Heart right ventricle (tissue), 16 donors: ENCODE measurements at regions not wholly inside any gene's neighbourhood (a gene's known extent, or its start where the extent isn't known, plus 50 kb on each side); places are given as distances from the start of the nearest gene placed in this dataset.

Experiments used
- ATAC-seq, 8 donors: fragments of 200-7000 bp; cut with Tn5 transposase; one replicate each; pipeline ENCODE4 v1.9.1; 2020; ENCODE audit warnings: mild to moderate bottlenecking in 8 of 8, moderate library complexity in 8 of 8, moderate number of reproducible peaks in 1 of 8
- DNase-seq, 2 donors: peaks; one replicate each; pipeline ENCODE4 v3.0.0-alpha.2; 2020
- H3K27ac ChIP-seq, 10 donors: fragments of 200-600 bp; sonication (generic) in 2 of 10; one replicate each; pipeline versions ENCODE4 v1.5.0 to v1.8.0; 2020 to 2022; ENCODE audit warnings: mild to moderate bottlenecking in 3 of 10
- H3K27me3 ChIP-seq, 7 donors: fragments of 200-600 bp; one replicate each; pipeline ENCODE4 v1.8.0; 2021 to 2022; ENCODE audit warnings: mild to moderate bottlenecking in 2 of 7
- H3K36me3 ChIP-seq, 9 donors: fragments of 200-600 bp; sonication (generic) in 1 of 9; one replicate each; pipeline versions ENCODE4 v1.5.0 to v1.8.0; 2020 to 2022; ENCODE audit warnings: mild to moderate bottlenecking in 2 of 9
- H3K4me1 ChIP-seq, 9 donors: fragments of 200-600 bp; sonication (generic) in 1 of 9; one replicate each; pipeline versions ENCODE4 v1.5.0 to v1.8.0; 2020 to 2022; ENCODE audit warnings: mild to moderate bottlenecking in 4 of 9
- H3K4me3 ChIP-seq, 10 donors: fragments of 200-600 bp; sonication (generic) in 2 of 10; one replicate each; pipeline versions ENCODE4 v1.5.0 to v1.8.0; 2020 to 2022; ENCODE audit warnings: mild to moderate bottlenecking in 7 of 10, moderate library complexity in 2 of 10
- H3K9me3 ChIP-seq, 11 donors: fragments of 200-600 bp in 10 of 11; sonication (generic) in 2 of 11; one replicate each; pipeline versions ENCODE4 v1.5.0 to v1.8.0; 2013 to 2022; ENCODE audit warnings: mild to moderate bottlenecking in 2 of 11, control low read depth in 1 of 11, moderate library complexity in 1 of 11
- CTCF ChIP-seq, 9 donors: fragments of 200-600 bp; sonication (generic) in 2 of 9; IDR thresholded peaks; one replicate each; pipeline versions ENCODE4 v1.5.0 to v1.8.0; 2021 to 2022; ENCODE audit warnings: antibody characterized with exemption in 9 of 9, mild to moderate bottlenecking in 5 of 9, moderate library complexity in 1 of 9
- WGBS, 2 donors: extraction: QIAGEN DNeasy Blood & Tissue Kit; methylation state at CpG; one replicate each; pipeline ENCODE4 v1.1.7; 2013; ENCODE audit warnings: inconsistent platforms in 1 of 2; 5-methylcytosine and 5-hydroxymethylcytosine counted together
- intact Hi-C, 10 donors: fragments of 100-400 bp; cut with DNase I; formaldehyde crosslinking; loops; one replicate each; pipeline versions ENCODE4 v1.11.1 to v1.14.2; 2022
- donor health status: Arrhythmogenic right ventricular cardiomyopathy.
- donor health status: ischemic (EF 13 %, LVEDD 7.1; RV severe dilation, severe dysfunction).
- donor health status: healthy with polysubstance abuse.
- donor health status: DM: no; HTN: yes; CAD: no.
- donor health status: DM: no; HTN: no; CAD: no.
- donor health status: ischemic (EF 25% LVEDD 6.9; RV normal size, moderate dysfunction).
- donor health status: ischemic (EF 25% LVEDD 5.7; RV mildly dilated, moderate dysfunction).
- donor health status: healthy.
- donor health status: DM: yes; HTN: yes; CAD: no.
- donor health status: Ischemic cardiomyopathy.
- donor health status: ischemic (EF 35%, LVEDD 5.7; RV mildly dilated, moderate dysfunction).
- donor health status: nonischemic (EF 11% LVEDD 7.7; RV severe dilation, severe dysfunction).
- donor health status: DM: yes; HTN: yes; CAD: no.
- donor health status: PGD.
- donor health status: ischemic (EF 29% LVEDD 5.4; RV normal size, mild dysfunction).
- donor health status: nonischemic (EF 23%, LVEDD 6.1; RV moderate dilation, normal function).

DNA sequence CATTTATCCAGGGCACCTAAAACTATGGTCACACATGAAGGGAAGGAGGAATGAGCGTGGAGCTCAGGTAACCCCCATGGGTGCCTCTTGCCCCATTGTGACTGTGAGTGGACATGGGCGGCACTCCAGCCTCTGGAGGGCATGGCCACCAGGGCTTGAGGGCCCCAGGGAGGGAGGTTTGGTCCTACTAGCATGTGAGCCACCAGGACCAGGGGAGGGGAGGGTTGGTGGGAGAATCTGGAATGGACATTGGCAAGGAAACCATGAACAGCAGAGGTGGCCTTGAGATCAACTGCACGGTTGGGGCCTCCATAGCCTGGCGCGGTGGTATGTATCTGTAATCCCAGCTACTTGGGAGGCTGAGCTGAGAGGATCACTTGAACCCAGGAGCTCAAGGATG lies 623.6 kb downstream of the AACS start:
- Histone ChIP-seq H3K4me1 (no peaks in the 10 kb centered on the region), H3K9me3 (no peaks in the 10 kb centered on the region), H3K36me3 (no peaks in the 10 kb centered on the region), H3K4me3 (no peak overlapping the region), H3K27me3 (peaks cover 0 to 33% (median 18%) of the 10 kb centered on the region in 7 donors), H3K27ac (no peak overlapping the region)
- TF ChIP-seq CTCF (IDR thresholded peaks at IDR 0.05), result no peak
- DNase-seq, result no peak
- no peak for ATAC-seq
- intact Hi-C loops, result no loop called here
- 92 to 96% methylated on average over 5 of the region's 5 CpGs for WGBS, 2 donors

DNA sequence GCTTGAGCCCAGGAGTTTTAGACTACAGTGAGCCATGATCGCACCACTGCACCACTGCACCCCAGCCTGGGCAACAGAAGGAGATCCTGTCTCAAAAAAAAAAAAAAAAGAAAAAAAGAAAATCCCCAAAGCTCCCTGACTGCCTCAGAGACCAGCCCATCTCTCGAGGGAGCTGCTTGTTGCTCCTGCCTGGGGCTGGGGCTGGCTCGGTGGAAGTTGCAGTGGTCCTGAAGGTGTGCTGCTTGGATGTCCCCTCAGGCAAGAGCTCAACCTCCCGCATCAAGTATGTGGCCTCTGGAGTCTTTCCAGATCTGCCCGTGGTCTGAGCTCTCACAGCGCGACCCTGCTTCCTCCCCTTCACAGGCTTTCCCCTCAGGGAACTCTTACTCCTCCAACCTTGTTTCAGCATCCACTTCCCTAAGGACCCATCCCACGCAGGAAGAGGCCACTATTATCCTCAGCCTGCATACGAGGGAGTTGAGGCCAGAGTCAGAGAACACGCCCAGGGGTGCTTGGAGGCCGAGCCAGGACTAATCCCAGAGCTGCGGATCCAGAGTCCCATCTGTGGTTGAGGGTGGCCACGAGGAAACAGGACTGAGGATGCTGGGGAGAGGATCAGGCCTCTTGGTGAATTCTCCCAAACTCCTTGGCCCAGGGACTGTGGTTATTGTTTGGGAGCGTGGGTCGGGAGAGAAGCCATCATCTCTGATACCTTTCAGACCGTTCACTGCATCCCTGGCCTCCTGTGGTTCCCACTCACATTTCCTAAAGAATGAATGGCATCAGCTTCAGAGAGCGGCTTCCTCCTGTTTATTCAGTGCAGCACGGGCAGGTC lies 624.6 kb downstream of the AACS start:
- WGBS, 2 donors, result 54 to 56% methylated on average over 18 of the region's 18 CpGs
- no peak for TF ChIP-seq CTCF (IDR thresholded peaks at IDR 0.05)
- Histone ChIP-seq H3K27me3 (peaks cover 0 to 24% (median 15%) of the 10 kb centered on the region in 7 donors), H3K9me3 (no peaks in the 10 kb centered on the region), H3K4me3 (no peak overlapping the region), H3K36me3 (no peaks in the 10 kb centered on the region), H3K4me1 (no peaks in the 10 kb centered on the region), H3K27ac (no peak overlapping the region)
- ATAC-seq (no peak), DNase-seq (no peak)
- intact Hi-C loops, result no loop called here

- H3K4me1 ChIP-seq, result no peaks in the 10 kb centered on the region
- no peak for DNase-seq
- no peak overlapping the region for H3K27ac ChIP-seq
- WGBS, 2 donors, result 73 to 74% methylated on average over 9 of the region's 9 CpGs
- no peaks in the 10 kb centered on the region for H3K36me3 ChIP-seq
- H3K9me3 ChIP-seq, result no peaks in the 10 kb centered on the region
- no peak for ATAC-seq
- H3K27me3 ChIP-seq, result peaks cover 0 to 20% (median 14%) of the 10 kb centered on the region in 7 donors
- no peak overlapping the region for H3K4me3 ChIP-seq
- no peak for TF ChIP-seq CTCF (IDR thresholded peaks at IDR 0.05)
- intact Hi-C loops, result no loop called here
Observed at GRCh38 chr12:125690841-125691240, 625.6 kb downstream of the AACS start.

- 27 to 46% methylated on average over 2 of the region's 2 CpGs for WGBS, 2 donors
- no peak for ATAC-seq
- no peak overlapping the region for H3K4me3 ChIP-seq
- no peaks in the 10 kb centered on the region for H3K4me1 ChIP-seq
- no peak for DNase-seq
- no peaks in the 10 kb centered on the region for H3K36me3 ChIP-seq
- H3K27ac ChIP-seq, result no peak overlapping the region
- no peak for TF ChIP-seq CTCF (IDR thresholded peaks at IDR 0.05)
- intact Hi-C loops, result no loop called here
- no peaks in the 10 kb centered on the region for H3K9me3 ChIP-seq
- H3K27me3 ChIP-seq, result peaks cover 0 to 5% (median 0%) of the 10 kb centered on the region in 7 donors
Observed at GRCh38 chr12:125696054-125696453, 630.8 kb downstream of the AACS start.
